GM12864 (cell line): ENCODE measurements at regions not wholly inside any gene's neighbourhood (a gene's known extent, or its start where the extent isn't known, plus 50 kb on each side); places are given as distances from the start of the nearest gene placed in this dataset.

Experiments
- DNase-seq: peaks from one replicate; pipeline ENCODE4 v3.0.0-alpha.2; 2011; ENCODE audit warnings: low read depth
- H3K4me3 ChIP-seq: 2 replicates; pipeline ENCODE4 v1.5.1; 2011; ENCODE audit warnings: mild to moderate bottlenecking, low read depth, low read length, control low read depth
- CTCF ChIP-seq: IDR thresholded peaks from 2 replicates; pipeline ENCODE4 v1.5.1; 2011; ENCODE audit warnings: low read depth, mild to moderate bottlenecking, moderate library complexity, low read length, control low read depth, inconsistent platforms; ENCODE audit errors: missing control alignments

GRCh38 chr6:47160702-47161101 is 118.6 kb upstream of the ADGRF1 start:
- TF ChIP-seq CTCF: no peak
- no peak overlapping the region for H3K4me3 ChIP-seq
- DNase-seq: no peak

- DNase-seq: no peak
- no peak overlapping the region for H3K4me3 ChIP-seq
- no peak for TF ChIP-seq CTCF
These were observed 117.6 kb upstream of the ADGRF1 start for GRCh38 chr6:47159763-47160162.

GRCh38 chr6:47157653-47158219 is 115.6 kb upstream of the ADGRF1 start:
- DNase-seq: no peak
- TF ChIP-seq CTCF: no peak
- H3K4me3 ChIP-seq: no peak overlapping the region

GRCh38 chr6:47157063-47157462 is 114.9 kb upstream of the ADGRF1 start:
- no peak for TF ChIP-seq CTCF
- DNase-seq: no peak
- no peak overlapping the region for H3K4me3 ChIP-seq

GRCh38 chr6:47156196-47156595 is 114.1 kb upstream of the ADGRF1 start:
- no peak for DNase-seq
- no peak for TF ChIP-seq CTCF
- H3K4me3 ChIP-seq: no peak overlapping the region

- TF ChIP-seq CTCF: no peak
- no peak overlapping the region for H3K4me3 ChIP-seq
- no peak for DNase-seq
These were observed 111.2 kb upstream of the ADGRF1 start for GRCh38 chr6:47153404-47153755.

GRCh38 chr6:47152666-47153403 is 110.7 kb upstream of the ADGRF1 start:
- TF ChIP-seq CTCF: no peak
- no peak overlapping the region for H3K4me3 ChIP-seq
- no peak for DNase-seq
